DND-41 (cell line): ENCODE measurements at regions not wholly inside any gene's neighbourhood (a gene's known extent, or its start where the extent isn't known, plus 50 kb on each side); places are given as distances from the start of the nearest gene placed in this dataset.

Experiments used
- CTCF ChIP-seq: IDR thresholded peaks from 2 replicates; pipeline ENCODE4 v1.5.1; 2012; ENCODE audit warnings: borderline replicate concordance, low read length, moderate library complexity, mild to moderate bottlenecking; ENCODE audit not compliant: poor library complexity, severe bottlenecking; ENCODE audit errors: extremely low read depth
- EZH2 ChIP-seq: IDR thresholded peaks from 3 replicates; pipeline ENCODE4 v1.6.1; 2012; ENCODE audit warnings: borderline replicate concordance, low read depth, mild to moderate bottlenecking, moderate library complexity, low read length, inconsistent platforms; ENCODE audit not compliant: severe bottlenecking

GRCh38 chr10:85032981-85033380, 704.6 kb downstream of the CCSER2 start:
- no peak for TF ChIP-seq CTCF
- no peak for TF ChIP-seq EZH2
